Mesenchymal stem cell (in vitro differentiated cells and primary cell): ENCODE measurements at regions not wholly inside any gene's neighbourhood (a gene's known extent, or its start where the extent isn't known, plus 50 kb on each side); places are given as distances from the start of the nearest gene placed in this dataset.
"Not testable (repeated sequence)": the region's sequence is repeated elsewhere in the genome, so short reads cannot be mapped to it uniquely, and the experiment has no call there.

ENCODE experiments used
- DNase-seq: peaks from one replicate; pipeline ENCODE4 v3.0.0-alpha.2; 2013
- H2AFZ ChIP-seq: one replicate; pipeline ENCODE4 v1.6.1; 2013; ENCODE audit warnings: low read depth, mild to moderate bottlenecking, control low read depth, inconsistent platforms, low read length, moderate library complexity
- H2AK5ac ChIP-seq: 2 replicates; pipeline ENCODE4 v1.6.1; 2013; ENCODE audit warnings: low read length, moderate library complexity, mild to moderate bottlenecking, inconsistent platforms; ENCODE audit not compliant: severe bottlenecking
- H2BK120ac ChIP-seq: one replicate; pipeline ENCODE4 v1.6.1; 2013; ENCODE audit warnings: low read depth, mild to moderate bottlenecking, inconsistent platforms, low read length, moderate library complexity
- H2BK12ac ChIP-seq, 2 experiments: one replicate each; pipeline ENCODE4 v1.6.1; 2013; ENCODE audit warnings: inconsistent platforms in 2 of 2, low read length in 2 of 2, mild to moderate bottlenecking in 2 of 2, moderate library complexity in 2 of 2, control low read depth in 1 of 2
- H2BK15ac ChIP-seq: one replicate; pipeline ENCODE4 v1.6.1; 2013; ENCODE audit warnings: mild to moderate bottlenecking, low read depth, inconsistent platforms; ENCODE audit not compliant: poor library complexity, severe bottlenecking
- H2BK5ac ChIP-seq: 2 replicates; pipeline ENCODE4 v1.6.1; 2013; ENCODE audit warnings: low read depth, mild to moderate bottlenecking, low read length, control low read depth, inconsistent platforms; ENCODE audit not compliant: poor library complexity, severe bottlenecking
- H3K14ac ChIP-seq, 2 experiments: one replicate each; pipeline ENCODE4 v1.6.1; 2013; ENCODE audit warnings: inconsistent platforms in 2 of 2, low read length in 2 of 2, control low read depth in 1 of 2, mild to moderate bottlenecking in 1 of 2, moderate library complexity in 1 of 2
- H3K18ac ChIP-seq, 2 experiments: one replicate each; pipeline ENCODE4 v1.6.1; 2013; ENCODE audit warnings: inconsistent platforms in 2 of 2, low read length in 2 of 2, control low read depth in 1 of 2, low read depth in 1 of 2, mild to moderate bottlenecking in 1 of 2
- H3K23ac ChIP-seq, 2 experiments: one replicate each; pipeline ENCODE4 v1.6.1; 2013; ENCODE audit warnings: inconsistent platforms in 2 of 2, low read length in 2 of 2, mild to moderate bottlenecking in 2 of 2, moderate library complexity in 2 of 2, control low read depth in 1 of 2
- H3K27ac ChIP-seq: 2 replicates; pipeline ENCODE4 v1.5.1; 2013; ENCODE audit warnings: mild to moderate bottlenecking, moderate library complexity, low read length, control low read depth, inconsistent platforms; ENCODE audit not compliant: poor library complexity, severe bottlenecking
- H3K27me3 ChIP-seq, 2 experiments: 2 replicates each; pipeline versions ENCODE4 v1.6.1 to v1.7.0; 2013; ENCODE audit warnings: low read length in 2 of 2, mild to moderate bottlenecking in 2 of 2, moderate library complexity in 2 of 2, control low read depth in 1 of 2, inconsistent platforms in 1 of 2; ENCODE audit not compliant: control insufficient read depth in 1 of 2, insufficient read depth in 1 of 2
- H3K36me3 ChIP-seq, 2 experiments: 2 replicates each; pipeline versions ENCODE4 v1.6.1 to v1.7.0; 2013; ENCODE audit warnings: low read length in 2 of 2, control low read depth in 1 of 2, inconsistent platforms in 1 of 2, low read depth in 1 of 2, mild to moderate bottlenecking in 1 of 2; ENCODE audit not compliant: insufficient read depth in 2 of 2, control insufficient read depth in 1 of 2
- H3K4ac ChIP-seq, 2 experiments: one replicate each; pipeline ENCODE4 v1.6.1; 2013; ENCODE audit warnings: inconsistent platforms in 2 of 2, low read length in 2 of 2, mild to moderate bottlenecking in 2 of 2, moderate library complexity in 2 of 2, control low read depth in 1 of 2, low read depth in 1 of 2
- H3K4me1 ChIP-seq: 2 replicates; pipeline ENCODE4 v1.6.1; 2013; ENCODE audit warnings: low read depth, low read length, control low read depth; ENCODE audit not compliant: control insufficient read depth, insufficient read depth
- H3K4me2 ChIP-seq: 2 replicates; pipeline ENCODE4 v1.6.1; 2013; ENCODE audit warnings: low read length, mild to moderate bottlenecking, inconsistent platforms; ENCODE audit not compliant: poor library complexity, severe bottlenecking
- H3K4me3 ChIP-seq, 2 experiments: 2 replicates each; pipeline versions ENCODE4 v1.5.1 to v1.7.0; 2013; ENCODE audit warnings: low read length in 2 of 2, mild to moderate bottlenecking in 2 of 2, control low read depth in 1 of 2, low read depth in 1 of 2; ENCODE audit not compliant: insufficient read depth in 1 of 2
- H3K79me1 ChIP-seq: replicated peaks from 2 replicates; pipeline ENCODE4 v1.6.1; 2013; ENCODE audit warnings: mild to moderate bottlenecking, control low read depth, low read length, inconsistent platforms; ENCODE audit not compliant: poor library complexity, severe bottlenecking
- H3K9ac ChIP-seq: 2 replicates; pipeline ENCODE4 v1.7.0; 2013; ENCODE audit warnings: mild to moderate bottlenecking, low read length, moderate library complexity
- H3K9me3 ChIP-seq: 2 replicates; pipeline ENCODE4 v1.7.0; 2013; ENCODE audit warnings: mild to moderate bottlenecking, low read length; ENCODE audit not compliant: control insufficient read depth
- H4K8ac ChIP-seq: one replicate; pipeline ENCODE4 v1.6.1; 2013; ENCODE audit warnings: inconsistent platforms, mild to moderate bottlenecking, low read length, moderate library complexity
- H4K91ac ChIP-seq: one replicate; pipeline ENCODE4 v1.6.1; 2013; ENCODE audit warnings: mild to moderate bottlenecking, low read length, inconsistent platforms
- WGBS: methylation state at CpG from one replicate; pipeline ENCODE4 v1.1.7; 2013; ENCODE audit warnings: mixed read lengths; 5-methylcytosine and 5-hydroxymethylcytosine counted together

GRCh38 chr1:220966473-220966872 is 87.2 kb downstream of the HLX start:
- Histone ChIP-seq H2AK5ac (no peak overlapping the region), H3K36me3 (no peaks in the 10 kb centered on the region), H2BK15ac (peak overlapping the region; percentile 80), H3K4me1 (peaks cover 5% of the 10 kb centered on the region), H3K18ac (peak overlapping the region in 1 of 2 experiments; percentile 70), H3K14ac (no peak overlapping the region), H2BK12ac (no peak overlapping the region), H4K8ac (no peak overlapping the region), H3K79me1 (no peaks in the 10 kb centered on the region), H3K9me3 (peaks cover 7% of the 10 kb centered on the region), H3K27ac (no peak overlapping the region), H2BK5ac (no peak overlapping the region), H3K9ac (no peak overlapping the region), H3K4ac (no peak overlapping the region), H3K23ac (no peak overlapping the region), H2AFZ (no peak overlapping the region), H3K4me2 (no peak overlapping the region), H4K91ac (no peak overlapping the region), H2BK120ac (peak overlapping the region; percentile 73), H3K27me3 (no peaks in the 10 kb centered on the region), H3K4me3 (no peak overlapping the region)
- no peak for DNase-seq

GRCh38 chr1:220966881-220967611 is 87.8 kb downstream of the HLX start:
- Histone ChIP-seq H2BK5ac (no peak overlapping the region), H3K9me3 (peaks cover 7% of the 10 kb centered on the region), H3K14ac (no peak overlapping the region), H3K79me1 (no peaks in the 10 kb centered on the region), H3K27ac (no peak overlapping the region), H3K18ac (peak overlapping the region; percentile 73 to 75), H3K36me3 (no peaks in the 10 kb centered on the region), H3K27me3 (no peaks in the 10 kb centered on the region), H3K4ac (peak overlapping the region in 1 of 2 experiments; percentile 58), H3K9ac (no peak overlapping the region), H2AFZ (no peak overlapping the region), H2BK15ac (peak overlapping the region; percentile 80), H4K8ac (peak overlapping the region; percentile 82), H2AK5ac (no peak overlapping the region), H3K4me3 (no peak overlapping the region), H3K4me1 (peaks cover 5% of the 10 kb centered on the region), H2BK120ac (peak overlapping the region; percentile 79), H4K91ac (peak overlapping the region; percentile 39), H3K23ac (no peak overlapping the region), H3K4me2 (no peak overlapping the region), H2BK12ac (peak overlapping the region; percentile 83 to 84)
- WGBS: 13% methylated on average over 7 of the region's 8 CpGs
- peak; percentile 76 for DNase-seq

GRCh38 chr1:220967911-220968310 is 88.7 kb downstream of the HLX start:
- H3K79me1 ChIP-seq: no peaks in the 10 kb centered on the region
- H3K9me3 ChIP-seq: peaks cover 7% of the 10 kb centered on the region
- H3K4ac ChIP-seq: peak overlapping the region in 1 of 2 experiments; percentile 60
- peak overlapping the region; percentile 79 for H2BK120ac ChIP-seq
- H3K4me3 ChIP-seq: no peak overlapping the region
- H3K14ac ChIP-seq: peak overlapping the region in 1 of 2 experiments; percentile 58
- no peak for DNase-seq
- no peak overlapping the region for H3K4me2 ChIP-seq
- H3K27me3 ChIP-seq: no peaks in the 10 kb centered on the region
- peak overlapping the region; percentile 41 for H4K8ac ChIP-seq
- H3K36me3 ChIP-seq: no peaks in the 10 kb centered on the region
- no peak overlapping the region for H2BK15ac ChIP-seq
- peak overlapping the region; percentile 78 to 84 for H2BK12ac ChIP-seq
- H2AFZ ChIP-seq: no peak overlapping the region
- H3K4me1 ChIP-seq: peaks cover 5% of the 10 kb centered on the region
- no peak overlapping the region for H2AK5ac ChIP-seq
- no peak overlapping the region for H4K91ac ChIP-seq
- H3K9ac ChIP-seq: no peak overlapping the region
- H3K27ac ChIP-seq: no peak overlapping the region
- H3K23ac ChIP-seq: no peak overlapping the region
- H3K18ac ChIP-seq: peak overlapping the region; percentile 73 to 75
- 100% methylated on average over 1 of the region's 2 CpGs for WGBS
- H2BK5ac ChIP-seq: no peak overlapping the region

- not testable (repeated sequence) for H3K4me3 ChIP-seq, H3K9ac ChIP-seq, H2AFZ ChIP-seq, H4K8ac ChIP-seq, H3K4me1 ChIP-seq, H2AK5ac ChIP-seq, H3K36me3 ChIP-seq, H2BK120ac ChIP-seq, H4K91ac ChIP-seq, H2BK5ac ChIP-seq, H3K27ac ChIP-seq, H3K23ac ChIP-seq, DNase-seq, H3K4me2 ChIP-seq, H3K27me3 ChIP-seq, H3K4ac ChIP-seq, H2BK15ac ChIP-seq, H2BK12ac ChIP-seq, H3K18ac ChIP-seq, H3K14ac ChIP-seq, H3K79me1 ChIP-seq, H3K9me3 ChIP-seq
- no CpG with 5 or more reads among the region's 2 CpGs for WGBS
These were observed 90.0 kb downstream of the HLX start for GRCh38 chr1:220969281-220969680.
